ENCODE measurements at regions not wholly inside any gene's neighbourhood (a gene's known extent, or its start where the extent isn't known, plus 50 kb on each side); places are given as distances from the start of the nearest gene placed in this dataset.

DNA sequence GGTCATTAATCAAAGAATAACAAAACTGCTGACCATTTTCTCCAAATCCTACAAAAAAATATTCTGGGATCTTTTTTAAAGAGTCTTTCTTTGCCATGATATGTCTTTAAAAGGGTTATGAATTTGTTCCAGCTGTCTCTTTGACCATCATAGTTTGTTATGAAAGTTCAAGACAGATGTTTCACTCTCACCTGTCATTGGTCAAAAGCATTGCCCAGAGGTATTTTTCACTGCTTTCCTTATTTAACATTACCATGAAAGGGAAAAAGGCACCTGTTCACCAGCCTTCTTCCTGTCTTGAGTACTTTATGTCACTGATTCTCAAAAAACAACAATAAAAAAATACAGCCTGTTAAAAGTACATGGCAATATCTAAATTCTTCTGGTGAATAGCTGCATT, 643.8 kb downstream of the FAT4 start:
- no TSS peak for BruUV-seq (replicated peaks)
- H3K9me1 ChIP-seq (replicated peaks; ENCODE audit: control insufficient read depth, extremely low read depth, insufficient read depth, low read length), result no peaks in the 10 kb centered on the region
- no peak for FAIRE-seq

GRCh38 chr4:125961626-125962025, 646.9 kb downstream of the FAT4 start:
- Histone ChIP-seq H3K27me3 (ENCODE audit: control insufficient read depth in 2 of 2, insufficient read depth in 2 of 2, low read length in 2 of 2) (no peaks in the 10 kb centered on the region), H3K9me3 (replicated peaks; ENCODE audit: control insufficient read depth, insufficient read depth, low read length) (no peaks in the 10 kb centered on the region), H3K4me3 (replicated peaks in 1 of 3; ENCODE audit: insufficient read depth in 1 of 3, low read depth in 1 of 3, low read length in 3 of 3) (no peak overlapping the region), H3K79me2 (ENCODE audit: control insufficient read depth, insufficient read depth, low read length) (no peaks in the 10 kb centered on the region), H3K27ac (ENCODE audit: insufficient read depth, low read depth, low read length) (no peak overlapping the region), H3K36me3 (ENCODE audit: control insufficient read depth in 2 of 2, extremely low read depth in 1 of 2, insufficient read depth in 2 of 2, low read length in 2 of 2) (no peaks in the 10 kb centered on the region), H2AFZ (ENCODE audit: low read depth, low read length) (no peak overlapping the region), H3K9me1 (replicated peaks; ENCODE audit: control insufficient read depth, extremely low read depth, insufficient read depth, low read length) (no peaks in the 10 kb centered on the region), H4K20me1 (replicated peaks; ENCODE audit: control insufficient read depth, extremely low read depth, insufficient read depth, low read length) (no peaks in the 10 kb centered on the region), H3K9ac (replicated peaks; ENCODE audit: extremely low read depth, insufficient read depth, low read length) (no peak overlapping the region), H3K4me2 (ENCODE audit: insufficient read depth, low read length) (no peak overlapping the region), H3K4me1 (ENCODE audit: control insufficient read depth, extremely low read depth, insufficient read depth, low read length) (no peaks in the 10 kb centered on the region)
- ChIA-PET POLR2A (no interaction called here), CTCF (no interaction called here)
- dilution Hi-C loops (cut with MboI; ENCODE audit: extremely low pct_ligation_motif_present, low sequenced_read_pairs), result no loop called here
- no peak for DNase-seq (ENCODE audit: low read depth, low spot score)
- no TSS peak for BruUV-seq (replicated peaks)
- intact Hi-C loops (cut with micrococcal nuclease), result no loop called here
- no peak for FAIRE-seq
- no peak for TF ChIP-seq CTCF (IDR thresholded peaks at IDR 0.05; ENCODE audit: extremely low read depth in 1 of 2, insufficient read depth in 1 of 2, low read depth in 1 of 2, low read length in 2 of 2)
- TF ChIP-seq EZH2 (IDR thresholded peaks at IDR 0.05; ENCODE audit: borderline replicate concordance, low read depth, low read length, severe bottlenecking), result no peak
- TF ChIP-seq, protein P1, sequence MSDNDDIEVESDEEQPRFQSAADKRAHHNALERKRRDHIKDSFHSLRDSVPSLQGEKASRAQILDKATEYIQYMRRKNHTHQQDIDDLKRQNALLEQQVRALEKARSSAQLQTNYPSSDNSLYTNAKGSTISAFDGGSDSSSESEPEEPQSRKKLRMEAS (IDR thresholded peaks at IDR 0.05; ENCODE audit: insufficient read depth, insufficient read length), result no peak
- no peak for TF ChIP-seq MYC (IDR thresholded peaks at IDR 0.05; ENCODE audit: low read depth, low read length)
- TF ChIP-seq GATA2 (IDR thresholded peaks at IDR 0.05; ENCODE audit: insufficient read depth, insufficient read length, low read depth, low read length), result no peak
- no peak for TF ChIP-seq FOS (IDR thresholded peaks at IDR 0.05; ENCODE audit: borderline replicate concordance, insufficient read depth, low read length)
- no peak for TF ChIP-seq POLR2AphosphoS5 (IDR thresholded peaks at IDR 0.05; ENCODE audit: insufficient read depth, low read depth, low read length)
- TF ChIP-seq JUN (IDR thresholded peaks at IDR 0.05; ENCODE audit: borderline replicate concordance, insufficient read depth, insufficient read length, low read depth), result no peak
- no peak for TF ChIP-seq POLR2A (IDR thresholded peaks at IDR 0.05; ENCODE audit: low read depth, low read length)

More for the DNA sequence above, 643.8 kb downstream of the FAT4 start:
- no peak overlapping the region for H3K4me3 ChIP-seq (replicated peaks in 1 of 3; ENCODE audit: insufficient read depth in 1 of 3, low read depth in 1 of 3, low read length in 3 of 3)
- no peaks in the 10 kb centered on the region for H4K20me1 ChIP-seq (replicated peaks; ENCODE audit: control insufficient read depth, extremely low read depth, insufficient read depth, low read length)
- no peak overlapping the region for H3K4me2 ChIP-seq (ENCODE audit: insufficient read depth, low read length)
- no peak for DNase-seq (ENCODE audit: low read depth, low spot score)
- no peak overlapping the region for H3K27ac ChIP-seq (ENCODE audit: insufficient read depth, low read depth, low read length)
- CTCF ChIA-PET, result no interaction called here
- TF ChIP-seq GATA2 (IDR thresholded peaks at IDR 0.05; ENCODE audit: insufficient read depth, insufficient read length, low read depth, low read length), result no peak
- TF ChIP-seq, protein P1 (IDR thresholded peaks at IDR 0.05; ENCODE audit: insufficient read depth, insufficient read length), result no peak
- no peak for TF ChIP-seq POLR2A (IDR thresholded peaks at IDR 0.05; ENCODE audit: low read depth, low read length)
- no peak for TF ChIP-seq MYC (IDR thresholded peaks at IDR 0.05; ENCODE audit: low read depth, low read length)
- POLR2A ChIA-PET, result no interaction called here
- no peak overlapping the region for H2AFZ ChIP-seq (ENCODE audit: low read depth, low read length)
- no peak overlapping the region for H3K9ac ChIP-seq (replicated peaks; ENCODE audit: extremely low read depth, insufficient read depth, low read length)
- intact Hi-C loops (cut with micrococcal nuclease), result no loop called here
- H3K36me3 ChIP-seq (ENCODE audit: control insufficient read depth in 2 of 2, extremely low read depth in 1 of 2, insufficient read depth in 2 of 2, low read length in 2 of 2), result no peaks in the 10 kb centered on the region
- no peaks in the 10 kb centered on the region for H3K79me2 ChIP-seq (ENCODE audit: control insufficient read depth, insufficient read depth, low read length)
- dilution Hi-C loops (cut with MboI; ENCODE audit: extremely low pct_ligation_motif_present, low sequenced_read_pairs), result no loop called here
- no peaks in the 10 kb centered on the region for H3K4me1 ChIP-seq (ENCODE audit: control insufficient read depth, extremely low read depth, insufficient read depth, low read length)
- H3K27me3 ChIP-seq (ENCODE audit: control insufficient read depth in 2 of 2, insufficient read depth in 2 of 2, low read length in 2 of 2), result no peaks in the 10 kb centered on the region
- H3K9me3 ChIP-seq (replicated peaks; ENCODE audit: control insufficient read depth, insufficient read depth, low read length), result no peaks in the 10 kb centered on the region
